GM12874 (cell line): ENCODE measurements at regions not wholly inside any gene's neighbourhood (a gene's known extent, or its start where the extent isn't known, plus 50 kb on each side); places are given as distances from the start of the nearest gene placed in this dataset.

Experiments
- TF ChIP-seq, protein P1 (sequence below): IDR thresholded peaks from 2 replicates; pipeline ENCODE4 v1.5.1; 2011; ENCODE audit warnings: low read depth, mild to moderate bottlenecking, control low read depth, low read length, moderate library complexity; ENCODE audit not compliant: insufficient read depth

DNA sequence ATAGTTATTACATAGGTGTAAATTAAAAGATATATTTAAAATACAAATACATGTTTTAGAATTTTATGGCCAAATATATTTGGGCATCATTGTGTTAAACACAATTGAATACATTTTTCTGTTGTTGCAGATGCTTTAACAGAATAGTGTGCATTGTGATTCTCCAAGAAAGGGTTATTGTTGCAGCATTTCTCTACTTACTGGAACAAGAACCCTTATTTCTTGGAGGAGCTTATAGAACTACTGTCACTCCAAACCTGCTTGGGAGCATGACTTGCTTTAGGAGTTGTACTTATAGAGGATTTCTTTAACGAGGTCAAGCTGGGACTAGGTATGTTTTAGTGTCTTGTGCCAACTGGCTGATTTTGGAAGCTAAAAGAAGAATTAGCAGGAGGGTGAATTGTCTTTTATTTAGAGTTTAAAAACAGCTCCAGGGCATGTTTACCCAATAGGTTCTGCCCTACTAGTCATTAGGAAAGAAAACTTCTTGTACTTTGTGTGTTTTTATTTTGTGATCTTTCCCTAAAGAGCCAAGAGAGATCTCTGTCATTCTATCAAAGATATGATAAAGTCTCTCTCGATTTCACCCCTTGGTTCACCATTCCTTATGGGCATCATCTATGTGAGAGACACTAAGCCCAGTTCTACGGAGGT lies 279.8 kb upstream of the SALL1 start:
- TF ChIP-seq, protein P1, sequence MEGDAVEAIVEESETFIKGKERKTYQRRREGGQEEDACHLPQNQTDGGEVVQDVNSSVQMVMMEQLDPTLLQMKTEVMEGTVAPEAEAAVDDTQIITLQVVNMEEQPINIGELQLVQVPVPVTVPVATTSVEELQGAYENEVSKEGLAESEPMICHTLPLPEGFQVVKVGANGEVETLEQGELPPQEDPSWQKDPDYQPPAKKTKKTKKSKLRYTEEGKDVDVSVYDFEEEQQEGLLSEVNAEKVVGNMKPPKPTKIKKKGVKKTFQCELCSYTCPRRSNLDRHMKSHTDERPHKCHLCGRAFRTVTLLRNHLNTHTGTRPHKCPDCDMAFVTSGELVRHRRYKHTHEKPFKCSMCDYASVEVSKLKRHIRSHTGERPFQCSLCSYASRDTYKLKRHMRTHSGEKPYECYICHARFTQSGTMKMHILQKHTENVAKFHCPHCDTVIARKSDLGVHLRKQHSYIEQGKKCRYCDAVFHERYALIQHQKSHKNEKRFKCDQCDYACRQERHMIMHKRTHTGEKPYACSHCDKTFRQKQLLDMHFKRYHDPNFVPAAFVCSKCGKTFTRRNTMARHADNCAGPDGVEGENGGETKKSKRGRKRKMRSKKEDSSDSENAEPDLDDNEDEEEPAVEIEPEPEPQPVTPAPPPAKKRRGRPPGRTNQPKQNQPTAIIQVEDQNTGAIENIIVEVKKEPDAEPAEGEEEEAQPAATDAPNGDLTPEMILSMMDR: no peak

DNA sequence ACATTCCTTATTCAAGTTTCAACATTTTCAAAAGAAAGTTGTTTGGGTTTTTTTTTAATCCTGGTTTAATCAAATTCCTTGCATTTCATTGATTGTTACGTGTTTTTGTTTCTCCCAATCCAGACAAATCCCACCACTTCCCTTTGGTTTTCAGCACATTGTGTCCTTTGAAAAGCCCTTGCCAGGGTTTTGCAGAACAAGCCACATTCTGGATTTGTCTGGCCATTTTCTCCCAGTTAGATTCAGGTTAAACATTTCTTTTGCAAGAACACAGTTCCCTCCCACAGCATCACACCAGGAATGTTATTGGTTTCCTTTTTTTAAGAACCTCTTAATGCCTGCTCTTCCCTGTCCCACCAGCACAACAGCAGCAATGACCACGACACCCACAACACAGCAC lies 278.0 kb upstream of the SALL1 start:
- TF ChIP-seq, protein P1: no peak

DNA sequence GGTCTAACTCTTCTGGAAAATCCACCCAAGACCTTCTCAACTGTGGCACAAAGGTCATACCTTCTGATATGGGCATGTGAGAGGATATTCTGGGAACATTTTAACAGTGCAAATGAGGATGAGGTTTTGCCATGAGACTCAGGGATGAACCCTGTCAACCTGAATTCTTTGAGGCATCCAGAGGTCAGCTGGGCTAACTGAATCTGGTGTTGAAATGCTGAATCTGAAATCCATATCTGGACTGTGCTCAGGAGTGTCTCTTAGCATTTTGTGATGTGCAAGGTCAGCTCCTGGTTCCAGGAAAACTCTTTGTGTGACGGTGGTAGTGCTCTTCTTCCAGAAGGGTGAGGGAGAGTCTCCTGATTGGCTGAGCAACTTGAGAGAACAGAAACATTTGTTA lies 276.0 kb upstream of the SALL1 start:
- TF ChIP-seq, protein P1: no peak

DNA sequence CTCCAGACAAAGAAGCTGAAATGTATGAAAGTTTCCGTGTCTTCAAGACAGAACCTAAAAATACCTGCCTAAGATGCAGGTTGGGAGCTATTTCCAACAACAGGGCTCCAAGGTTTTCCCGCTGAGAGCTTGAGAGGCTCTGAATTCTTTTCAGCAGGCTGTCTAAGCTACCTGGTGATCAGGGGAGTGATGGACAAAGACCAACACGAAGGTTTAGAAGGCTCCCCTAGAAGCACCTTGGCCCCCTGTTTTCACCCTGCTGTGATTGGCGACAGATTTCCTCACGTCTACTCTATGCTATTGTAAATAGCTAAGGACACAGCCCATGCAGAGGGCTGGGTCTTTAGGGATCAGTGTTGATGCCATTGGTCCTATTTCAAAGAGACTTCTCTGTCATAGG lies 275.2 kb upstream of the SALL1 start:
- TF ChIP-seq, protein P1: no peak

DNA sequence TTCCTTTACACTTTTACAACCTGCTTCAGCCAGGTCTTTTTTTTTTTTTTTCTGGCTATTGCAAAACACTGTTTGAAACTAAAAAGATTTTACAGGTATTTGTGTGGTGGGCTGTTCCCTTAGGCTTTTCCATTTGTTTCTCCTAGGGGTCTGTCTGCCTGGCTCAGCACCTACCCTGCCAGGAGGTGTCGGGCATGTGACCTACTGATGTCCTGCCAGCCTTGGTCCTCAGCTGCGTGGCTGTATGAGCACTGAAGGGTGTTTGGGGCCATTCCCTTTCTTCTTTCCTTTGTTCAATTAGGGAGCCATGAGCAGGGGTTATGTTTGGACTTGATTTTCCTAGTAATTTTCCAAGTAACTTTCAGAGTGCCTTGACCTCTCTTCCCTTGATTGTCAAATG lies 269.2 kb upstream of the SALL1 start:
- TF ChIP-seq, protein P1: no peak

DNA sequence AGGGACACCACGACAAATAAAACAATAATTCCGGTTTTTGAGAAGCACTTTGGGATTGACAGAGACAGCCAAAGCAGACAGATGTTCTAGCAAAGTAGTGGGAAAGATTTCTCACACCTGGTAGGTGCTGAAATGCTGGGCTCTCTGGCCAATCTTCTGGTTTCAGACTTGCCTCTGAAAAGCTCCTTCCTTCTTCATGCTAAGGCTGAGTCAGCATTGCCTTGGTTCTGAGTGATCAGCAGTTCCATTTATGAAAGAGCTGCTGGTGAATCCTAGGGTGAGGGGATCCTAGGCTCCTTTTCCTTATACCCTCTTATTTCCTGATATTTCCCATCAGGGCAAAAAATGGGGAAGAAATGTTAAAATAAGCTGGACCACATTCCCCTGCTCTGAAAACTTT lies 268.7 kb upstream of the SALL1 start:
- TF ChIP-seq, protein P1: no peak

DNA sequence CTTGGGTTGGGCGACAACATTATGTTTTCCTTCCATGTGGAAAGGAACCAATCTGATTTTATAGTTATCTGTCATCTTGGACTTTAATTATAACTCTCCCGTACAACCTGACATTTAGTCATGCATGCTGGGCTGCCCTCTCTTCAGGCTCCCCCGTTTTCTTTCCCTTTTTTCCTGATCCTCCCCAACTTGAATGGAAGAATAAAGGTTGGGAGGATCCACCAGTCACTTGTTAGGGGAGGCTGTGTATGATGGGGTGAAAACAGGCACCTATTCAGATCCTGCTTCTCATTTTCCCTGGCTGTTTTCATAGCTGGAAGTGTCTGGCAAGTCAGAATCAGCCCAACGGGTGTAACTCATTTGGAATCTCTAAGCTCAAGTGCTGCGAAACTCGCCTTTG lies 267.2 kb upstream of the SALL1 start:
- TF ChIP-seq, protein P1: no peak
